ENCODE measurements at regions not wholly inside any gene's neighbourhood (a gene's known extent, or its start where the extent isn't known, plus 50 kb on each side); places are given as distances from the start of the nearest gene placed in this dataset.
"Not testable (repeated sequence)": the region's sequence is repeated elsewhere in the genome, so short reads cannot be mapped to it uniquely, and the experiment has no call there.

DNA sequence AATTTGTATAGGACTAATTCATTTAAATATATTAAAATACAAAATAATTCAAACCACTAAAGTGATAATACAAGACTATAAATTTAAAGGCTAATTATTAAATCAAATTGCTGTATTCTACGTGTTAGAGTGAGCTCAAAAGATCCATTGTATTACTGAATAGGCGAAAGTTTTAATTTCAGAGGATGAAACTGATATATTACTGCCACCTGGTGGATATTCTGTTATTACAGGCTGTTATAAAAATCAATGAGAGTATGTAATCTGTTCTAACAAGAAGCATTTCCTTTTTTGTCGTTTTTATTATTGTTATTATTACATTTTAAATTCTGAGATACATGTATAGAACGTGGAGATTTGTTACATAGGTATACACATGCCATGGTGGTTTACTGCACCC lies 1239.6 kb upstream of the USP9Y start:
- H3K4me3 ChIP-seq (replicated peaks in 1 of 2; ENCODE audit: low read depth in 2 of 2, low read length in 2 of 2): not testable (repeated sequence)
- peak in 1 of 2 donors; percentile 28 for DNase-seq (ENCODE audit: low read depth in 2 of 2)
- TF ChIP-seq, protein P1, sequence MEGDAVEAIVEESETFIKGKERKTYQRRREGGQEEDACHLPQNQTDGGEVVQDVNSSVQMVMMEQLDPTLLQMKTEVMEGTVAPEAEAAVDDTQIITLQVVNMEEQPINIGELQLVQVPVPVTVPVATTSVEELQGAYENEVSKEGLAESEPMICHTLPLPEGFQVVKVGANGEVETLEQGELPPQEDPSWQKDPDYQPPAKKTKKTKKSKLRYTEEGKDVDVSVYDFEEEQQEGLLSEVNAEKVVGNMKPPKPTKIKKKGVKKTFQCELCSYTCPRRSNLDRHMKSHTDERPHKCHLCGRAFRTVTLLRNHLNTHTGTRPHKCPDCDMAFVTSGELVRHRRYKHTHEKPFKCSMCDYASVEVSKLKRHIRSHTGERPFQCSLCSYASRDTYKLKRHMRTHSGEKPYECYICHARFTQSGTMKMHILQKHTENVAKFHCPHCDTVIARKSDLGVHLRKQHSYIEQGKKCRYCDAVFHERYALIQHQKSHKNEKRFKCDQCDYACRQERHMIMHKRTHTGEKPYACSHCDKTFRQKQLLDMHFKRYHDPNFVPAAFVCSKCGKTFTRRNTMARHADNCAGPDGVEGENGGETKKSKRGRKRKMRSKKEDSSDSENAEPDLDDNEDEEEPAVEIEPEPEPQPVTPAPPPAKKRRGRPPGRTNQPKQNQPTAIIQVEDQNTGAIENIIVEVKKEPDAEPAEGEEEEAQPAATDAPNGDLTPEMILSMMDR (IDR thresholded peaks at IDR 0.05; ENCODE audit: low read depth, low read length): peak; percentile 17

DNA sequence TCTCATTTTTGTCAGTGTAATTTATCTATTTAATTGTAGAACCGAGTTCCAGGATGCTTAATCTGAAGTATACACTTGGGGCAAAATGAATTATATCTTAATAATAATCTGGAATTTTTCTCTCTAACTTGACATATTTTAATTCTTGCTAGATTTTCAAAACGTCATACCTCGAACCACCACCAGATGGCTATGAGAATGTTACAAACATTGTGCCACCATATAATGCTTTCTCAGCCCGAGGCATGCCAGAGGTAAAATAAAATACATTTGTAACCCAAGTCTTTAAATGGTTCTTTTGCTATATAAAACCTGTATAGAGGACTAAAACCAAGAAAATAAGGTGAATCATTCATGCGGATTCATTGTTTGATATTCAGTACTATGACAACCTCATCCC lies 1234.3 kb upstream of the USP9Y start:
- not testable (repeated sequence) for H3K4me3 ChIP-seq (replicated peaks in 1 of 2; ENCODE audit: low read depth in 2 of 2, low read length in 2 of 2)
- DNase-seq (ENCODE audit: low read depth in 2 of 2): peak in 1 of 2 donors; percentile 4

Data from cardiac fibroblast (primary cell).